ENCODE measurements at regions not wholly inside any gene's neighbourhood (a gene's known extent, or its start where the extent isn't known, plus 50 kb on each side); places are given as distances from the start of the nearest gene placed in this dataset.

GRCh38 chr13:84641491-84641890 lies 759.2 kb upstream of the SLITRK1 start:
- no peak for DNase-seq (ENCODE audit: low read depth, low spot score)
- Histone ChIP-seq H3K9me3 (replicated peaks; ENCODE audit: control insufficient read depth, insufficient read depth, low read length) (no peaks in the 10 kb centered on the region), H3K9ac (ENCODE audit: control insufficient read depth, insufficient read depth, low read length) (no peak overlapping the region), H3K27me3 (replicated peaks in 1 of 2; ENCODE audit: control insufficient read depth in 2 of 2, insufficient read depth in 2 of 2, low read length in 1 of 2) (no peaks in the 10 kb centered on the region), H3K4me2 (ENCODE audit: control insufficient read depth, insufficient read depth) (no peak overlapping the region), H3K79me2 (ENCODE audit: control insufficient read depth, insufficient read depth, low read length) (no peaks in the 10 kb centered on the region), H3K36me3 (ENCODE audit: control insufficient read depth in 2 of 2, insufficient read depth in 2 of 2, low read length in 1 of 2) (no peaks in the 10 kb centered on the region), H3K4me3 (no peak overlapping the region), H3K4me1 (ENCODE audit: control insufficient read depth, insufficient read depth, low read length) (no peaks in the 10 kb centered on the region), H3K27ac (ENCODE audit: control insufficient read depth, insufficient read depth) (no peak overlapping the region), H2AFZ (ENCODE audit: control insufficient read depth, low read depth, low read length) (no peak overlapping the region), H4K20me1 (ENCODE audit: control insufficient read depth, insufficient read depth) (no peaks in the 10 kb centered on the region)
- ChIA-PET CTCF (no interaction called here), RAD21 (ENCODE audit: unreplicated experiment) (no interaction called here), POLR2A (no interaction called here), SMC1A (ENCODE audit: uncharacterized antibody, unreplicated experiment) (interaction anchor here (0.7 kb wide), 1 partner anchor 66 kb away, joined by 3 read pairs; no protein-coding TSS in a partner anchor)
- no peak for ATAC-seq
- intact Hi-C loops (cut with micrococcal nuclease; ENCODE audit: unreplicated experiment) (no loop called here), in situ Hi-C loops (cut with MboI) (no loop called here)
- BruUV-seq (replicated peaks) = no TSS peak
- 40% methylated on average over 1 of the region's 1 CpG for WGBS (ENCODE audit: insufficient coverage, insufficient replicate concordance, low lambda C conversion rate, missing lambda C conversion rate)
- no peak for FAIRE-seq
- TF ChIP-seq MYB (IDR thresholded peaks at IDR 0.05; ENCODE audit: borderline replicate concordance, low read depth, low read length) (no peak), HSF1 (IDR thresholded peaks at IDR 0.05; ENCODE audit: low read depth, low read length) (no peak), ATF2 (IDR thresholded peaks at IDR 0.05; ENCODE audit: low read length) (no peak), BCL3 (IDR thresholded peaks at IDR 0.05; ENCODE audit: borderline replicate concordance, insufficient read depth, low read depth, low read length, poor library complexity, severe bottlenecking) (no peak), CHD4 (IDR thresholded peaks at IDR 0.05) (no peak), SREBF2 (IDR thresholded peaks at IDR 0.05; ENCODE audit: low read length) (no peak), RELB (IDR thresholded peaks at IDR 0.05; ENCODE audit: low read depth) (no peak), ZNF592 (IDR thresholded peaks at IDR 0.05) (no peak), CBX5 (IDR thresholded peaks at IDR 0.05; ENCODE audit: low read depth) (no peak), RBBP5 (conservative IDR thresholded peaks at IDR 0.05) (no peak), E4F1 (IDR thresholded peaks at IDR 0.05; ENCODE audit: borderline replicate concordance, partially characterized antibody) (no peak), ZNF217 (IDR thresholded peaks at IDR 0.05) (no peak)
